Astrocyte of the spinal cord (primary cell): ENCODE measurements at regions not wholly inside any gene's neighbourhood (a gene's known extent, or its start where the extent isn't known, plus 50 kb on each side); places are given as distances from the start of the nearest gene placed in this dataset.
"Not testable (repeated sequence)": the region's sequence is repeated elsewhere in the genome, so short reads cannot be mapped to it uniquely, and the experiment has no call there.

Experiments used
- DNase-seq: peaks from one replicate; pipeline ENCODE4 v3.0.0; 2011; ENCODE audit warnings: low read depth, low spot score
- H3K4me3 ChIP-seq: 2 replicates; pipeline ENCODE4 v1.5.1; 2011; ENCODE audit warnings: low read depth, mild to moderate bottlenecking, low read length, moderate library complexity
- in situ Hi-C: cut with HindIII; loops from 2 replicates; pipeline ENCODE4 v1.10.0; 2017; ENCODE audit warnings: low sequenced_read_pairs
- TF ChIP-seq, protein P1 (sequence below): IDR thresholded peaks from 2 replicates; pipeline ENCODE4 v1.5.1; 2012; ENCODE audit warnings: low read depth, mild to moderate bottlenecking, low read length, inconsistent platforms

DNA sequence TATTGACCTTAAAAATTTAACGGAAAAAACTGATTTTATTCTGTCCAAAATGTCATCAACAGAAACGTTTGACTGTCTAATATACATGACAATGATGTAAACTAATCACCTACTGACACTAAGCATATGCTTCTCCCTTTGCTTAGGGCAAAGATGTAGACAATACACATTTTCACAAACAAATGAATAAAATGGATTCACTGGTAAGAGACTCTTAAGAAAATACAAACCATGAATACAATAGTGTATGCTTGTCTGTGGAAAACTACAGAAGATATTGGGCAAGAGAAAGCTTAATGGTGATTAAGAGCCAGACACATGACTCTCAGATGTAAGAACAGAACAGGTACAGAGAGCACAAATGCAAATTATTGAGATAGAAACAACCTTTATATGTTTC, 1248.7 kb downstream of the FSCB start:
- H3K4me3 ChIP-seq, result no peak overlapping the region
- in situ Hi-C loops, result no loop called here
- TF ChIP-seq, protein P1, sequence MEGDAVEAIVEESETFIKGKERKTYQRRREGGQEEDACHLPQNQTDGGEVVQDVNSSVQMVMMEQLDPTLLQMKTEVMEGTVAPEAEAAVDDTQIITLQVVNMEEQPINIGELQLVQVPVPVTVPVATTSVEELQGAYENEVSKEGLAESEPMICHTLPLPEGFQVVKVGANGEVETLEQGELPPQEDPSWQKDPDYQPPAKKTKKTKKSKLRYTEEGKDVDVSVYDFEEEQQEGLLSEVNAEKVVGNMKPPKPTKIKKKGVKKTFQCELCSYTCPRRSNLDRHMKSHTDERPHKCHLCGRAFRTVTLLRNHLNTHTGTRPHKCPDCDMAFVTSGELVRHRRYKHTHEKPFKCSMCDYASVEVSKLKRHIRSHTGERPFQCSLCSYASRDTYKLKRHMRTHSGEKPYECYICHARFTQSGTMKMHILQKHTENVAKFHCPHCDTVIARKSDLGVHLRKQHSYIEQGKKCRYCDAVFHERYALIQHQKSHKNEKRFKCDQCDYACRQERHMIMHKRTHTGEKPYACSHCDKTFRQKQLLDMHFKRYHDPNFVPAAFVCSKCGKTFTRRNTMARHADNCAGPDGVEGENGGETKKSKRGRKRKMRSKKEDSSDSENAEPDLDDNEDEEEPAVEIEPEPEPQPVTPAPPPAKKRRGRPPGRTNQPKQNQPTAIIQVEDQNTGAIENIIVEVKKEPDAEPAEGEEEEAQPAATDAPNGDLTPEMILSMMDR, result no peak
- DNase-seq, result no peak

DNA sequence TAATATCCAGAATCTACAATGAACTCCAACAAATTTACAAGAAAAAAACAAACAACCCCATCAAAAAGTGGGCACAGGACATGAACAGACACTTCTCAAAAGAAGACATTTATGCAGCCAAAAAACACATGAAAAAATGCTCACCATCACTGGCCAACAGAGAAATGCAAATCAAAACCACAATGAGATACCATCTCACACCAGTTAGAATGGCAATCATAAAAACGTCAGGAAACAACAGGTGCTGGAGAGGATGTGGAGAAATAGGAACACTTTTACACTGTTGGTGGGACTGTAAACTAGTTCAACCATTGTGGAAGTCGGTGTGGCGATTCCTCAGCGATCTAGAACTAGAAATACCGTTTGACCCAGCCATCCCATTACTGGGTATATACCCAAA, 1250.1 kb downstream of the FSCB start:
- DNase-seq, in situ Hi-C loops, H3K4me3 ChIP-seq: not testable (repeated sequence)

DNA sequence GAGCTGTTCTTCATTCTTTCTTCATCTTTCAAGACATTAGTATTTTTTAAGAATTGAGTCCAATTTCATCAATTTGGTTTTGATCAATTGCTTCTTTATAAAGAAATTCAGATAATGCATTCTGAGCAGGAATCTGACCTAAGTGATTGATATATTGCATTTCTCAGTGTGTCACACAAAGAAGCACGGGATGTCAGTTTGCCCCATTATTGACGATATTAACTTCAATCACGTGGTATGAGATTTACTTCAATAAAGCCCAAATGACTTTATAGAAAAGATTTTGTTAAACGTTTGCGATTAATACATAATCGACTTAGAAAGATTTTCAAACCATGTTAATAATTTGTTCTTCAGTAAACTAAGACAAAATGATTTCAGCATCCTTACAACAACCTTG, 1254.2 kb downstream of the FSCB start:
- no peak for DNase-seq
- TF ChIP-seq, protein P1, result no peak
- H3K4me3 ChIP-seq, result no peak overlapping the region
- in situ Hi-C loops, result no loop called here

DNA sequence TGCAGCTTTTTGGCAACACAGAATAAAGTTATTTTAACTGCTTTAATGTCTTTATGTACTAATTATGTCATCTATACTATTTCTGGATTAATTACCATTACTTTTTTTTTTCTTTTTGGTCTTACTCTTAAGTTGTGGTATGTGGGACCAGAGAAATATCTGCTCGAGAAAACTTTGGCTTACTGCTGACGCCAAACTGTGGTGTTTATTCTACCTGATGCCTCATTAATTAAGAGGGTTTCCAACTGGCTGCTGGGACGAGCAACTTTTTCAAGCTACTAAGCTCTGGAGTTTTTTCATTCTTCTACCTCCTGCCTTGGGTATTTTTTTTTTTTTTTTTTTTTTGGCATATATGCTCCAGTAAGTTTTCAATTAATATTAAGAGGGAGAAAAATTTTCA, 1257.5 kb downstream of the FSCB start:
- DNase-seq, result no peak
- TF ChIP-seq, protein P1, result no peak
- in situ Hi-C loops, result no loop called here
- H3K4me3 ChIP-seq, result no peak overlapping the region

DNA sequence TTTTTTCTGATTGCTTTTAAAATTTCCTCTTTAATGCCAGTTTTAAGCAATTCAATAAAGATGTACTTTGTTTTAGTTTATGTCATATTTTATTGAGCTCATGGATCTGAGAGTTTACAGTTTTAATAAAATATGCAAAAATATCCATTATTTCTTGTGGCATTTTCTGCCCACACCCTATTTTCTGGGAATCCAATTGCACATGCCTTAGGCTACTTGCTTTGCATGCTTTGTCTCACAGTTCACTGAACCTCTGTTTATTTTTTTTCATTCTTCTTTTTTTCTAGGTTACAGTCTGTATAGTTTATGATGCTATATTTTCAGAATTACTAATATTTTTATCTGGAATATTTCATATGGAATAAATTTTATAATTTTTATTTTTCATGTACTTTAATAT, 1258.0 kb downstream of the FSCB start:
- TF ChIP-seq, protein P1, result no peak
- no peak overlapping the region for H3K4me3 ChIP-seq
- no peak for DNase-seq
- in situ Hi-C loops, result no loop called here

DNA sequence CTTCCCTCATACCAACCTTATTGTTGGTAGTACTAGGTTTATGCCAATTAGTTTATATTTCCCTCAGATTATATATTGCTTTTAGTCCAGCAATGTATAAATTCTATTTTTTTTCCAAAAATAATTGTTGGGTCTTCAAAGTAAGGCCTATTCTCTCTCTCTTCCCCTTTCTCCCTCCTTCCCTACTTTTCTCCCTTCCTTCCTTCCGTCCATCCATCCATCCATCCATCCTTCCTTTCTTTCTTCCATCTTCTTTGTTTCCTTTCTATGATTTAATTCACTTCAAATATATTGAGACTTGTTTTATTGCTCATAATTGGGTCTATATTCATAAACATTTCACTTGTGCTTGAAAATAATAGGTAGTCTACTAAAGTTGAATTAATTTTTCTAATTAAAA, 1259.2 kb downstream of the FSCB start:
- TF ChIP-seq, protein P1, result no peak
- no peak overlapping the region for H3K4me3 ChIP-seq
- DNase-seq, result no peak
- in situ Hi-C loops, result no loop called here

DNA sequence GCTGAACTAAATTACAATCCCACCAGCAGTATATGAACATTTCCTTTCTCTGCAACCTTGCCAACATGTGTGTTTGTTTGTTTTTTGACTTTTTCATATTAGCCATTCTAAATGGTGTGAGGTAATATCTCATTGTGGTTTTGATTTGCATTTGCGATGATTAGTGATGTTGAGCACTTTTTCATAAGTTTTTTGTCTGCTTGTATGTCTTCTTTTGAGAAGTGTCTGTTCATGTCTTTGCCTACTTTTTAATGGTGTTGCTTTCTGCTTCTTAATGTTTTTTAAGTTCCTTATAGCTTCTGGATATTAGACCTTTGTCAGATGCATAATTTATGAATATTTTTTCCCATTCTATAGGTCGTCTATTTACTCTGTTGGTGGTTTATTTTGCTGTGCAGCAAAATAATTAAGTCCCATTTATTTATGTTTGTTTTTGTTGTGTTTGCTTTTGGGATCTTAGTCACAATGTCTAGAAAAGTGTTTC, 1262.9 kb downstream of the FSCB start:
- no peak for DNase-seq
- in situ Hi-C loops, result no loop called here
- TF ChIP-seq, protein P1, result no peak
- H3K4me3 ChIP-seq, result no peak overlapping the region
